Globus pallidus (tissue), 1 donor: ENCODE measurements at regions not wholly inside any gene's neighbourhood (a gene's known extent, or its start where the extent isn't known, plus 50 kb on each side); places are given as distances from the start of the nearest gene placed in this dataset.

Experiments used
- DNase-seq: peaks from one replicate; pipeline ENCODE4 v3.0.0-alpha.2; 2015; ENCODE audit warnings: low spot score

DNA sequence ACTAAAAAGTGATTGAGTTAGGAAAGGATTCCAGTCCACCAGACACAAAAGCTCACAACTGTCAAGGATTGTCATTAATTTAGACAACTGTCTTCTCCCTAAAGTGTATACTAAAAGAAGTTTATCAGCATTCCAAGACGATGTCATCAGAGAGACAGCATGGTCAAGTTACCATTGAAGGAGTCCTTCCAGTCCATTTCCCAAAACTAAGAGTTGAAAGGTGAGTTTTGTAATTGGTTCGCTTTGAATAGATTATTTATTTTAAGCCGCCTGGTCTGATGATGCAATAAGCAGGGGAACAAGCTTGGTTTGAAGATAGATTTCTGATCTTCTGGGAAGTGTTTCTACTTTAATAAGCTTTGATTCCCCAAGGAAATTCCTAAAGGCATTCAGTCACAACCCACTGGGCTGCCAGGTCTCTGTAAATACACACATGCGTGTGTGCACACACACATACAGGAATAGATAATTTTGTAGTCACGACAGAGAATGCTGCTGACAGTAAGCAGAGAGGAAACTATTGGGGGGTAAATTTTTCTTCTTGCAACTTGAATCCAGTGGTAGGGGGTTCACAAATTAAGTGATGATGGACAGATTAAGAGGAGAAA, 234.8 kb downstream of the PIK3R1 start:
- no peak for DNase-seq

DNA sequence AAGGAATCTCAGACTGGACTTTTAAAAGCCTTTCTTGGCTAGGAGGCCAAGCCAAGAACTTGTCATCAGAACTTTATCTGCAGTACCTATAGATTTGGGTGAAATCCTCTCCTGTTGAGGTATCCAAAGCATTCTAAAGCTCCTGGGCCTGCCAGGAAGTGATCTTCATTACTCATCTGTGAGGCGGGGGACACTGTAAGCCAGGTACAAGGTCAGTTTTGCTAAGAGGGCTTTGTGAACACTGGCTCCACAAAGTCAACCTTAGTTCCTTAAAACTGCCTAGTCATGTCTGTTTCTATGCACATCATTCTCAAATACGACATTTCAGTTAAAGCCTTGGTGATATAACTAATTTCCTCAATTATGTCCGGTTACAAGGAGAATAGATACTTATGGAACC, 236.7 kb downstream of the PIK3R1 start:
- no peak for DNase-seq

DNA sequence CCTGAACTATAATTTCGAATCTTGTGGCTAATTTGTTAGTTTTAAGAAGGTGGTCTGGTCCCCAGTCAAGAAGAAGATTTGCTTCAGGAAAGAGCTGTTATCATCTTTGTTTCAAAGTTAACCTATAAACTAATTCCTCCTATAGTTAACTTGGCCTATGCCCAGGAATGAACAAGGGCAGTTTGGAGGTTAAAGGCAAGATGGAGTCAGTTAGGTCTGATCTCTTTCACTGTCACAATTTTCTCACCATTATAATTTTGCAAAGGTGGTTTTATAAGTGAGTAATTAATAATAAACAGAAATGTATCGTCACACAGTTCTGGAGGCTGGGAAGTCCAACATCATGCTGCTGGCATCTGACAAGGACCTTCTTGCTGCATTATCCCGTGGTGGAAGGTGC, 238.6 kb downstream of the PIK3R1 start:
- no peak for DNase-seq

DNA sequence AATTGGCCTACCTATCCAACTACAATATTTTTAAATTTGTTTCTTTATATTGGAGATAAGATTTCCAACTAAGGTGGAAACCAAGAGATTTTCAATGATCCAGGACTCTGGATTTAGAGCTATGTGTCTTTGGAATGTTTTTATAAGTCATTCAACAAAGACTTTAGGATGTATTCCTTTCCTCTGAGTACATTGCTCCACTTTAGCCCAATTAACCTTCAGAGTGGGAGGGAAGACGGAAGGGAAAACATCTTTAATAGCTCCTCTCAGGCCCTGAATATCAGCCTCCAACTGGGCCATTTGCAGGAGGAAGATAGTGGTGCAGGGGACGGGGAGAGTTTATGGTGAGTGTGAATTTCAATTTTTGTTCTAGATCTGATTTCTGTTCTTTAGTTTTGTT, 239.2 kb downstream of the PIK3R1 start:
- no peak for DNase-seq

DNA sequence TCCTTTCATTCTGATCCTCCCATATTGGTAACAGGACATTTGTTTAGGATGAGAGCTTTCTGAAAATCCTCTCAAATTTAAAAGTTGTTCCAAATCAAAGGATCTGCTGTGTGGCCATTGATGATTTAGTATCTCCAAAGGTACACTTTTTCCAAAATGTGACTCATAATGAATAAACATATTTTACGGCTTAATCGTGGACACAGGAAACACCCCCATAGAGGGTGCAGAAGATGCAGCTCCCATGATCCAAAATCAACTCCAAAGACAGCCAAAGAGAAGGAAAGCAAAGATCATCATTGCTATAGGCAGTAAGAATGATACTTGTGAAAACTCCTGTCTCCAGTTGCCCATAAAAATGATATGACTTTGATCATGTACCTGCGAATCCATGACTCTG, 239.7 kb downstream of the PIK3R1 start:
- no peak for DNase-seq

DNA sequence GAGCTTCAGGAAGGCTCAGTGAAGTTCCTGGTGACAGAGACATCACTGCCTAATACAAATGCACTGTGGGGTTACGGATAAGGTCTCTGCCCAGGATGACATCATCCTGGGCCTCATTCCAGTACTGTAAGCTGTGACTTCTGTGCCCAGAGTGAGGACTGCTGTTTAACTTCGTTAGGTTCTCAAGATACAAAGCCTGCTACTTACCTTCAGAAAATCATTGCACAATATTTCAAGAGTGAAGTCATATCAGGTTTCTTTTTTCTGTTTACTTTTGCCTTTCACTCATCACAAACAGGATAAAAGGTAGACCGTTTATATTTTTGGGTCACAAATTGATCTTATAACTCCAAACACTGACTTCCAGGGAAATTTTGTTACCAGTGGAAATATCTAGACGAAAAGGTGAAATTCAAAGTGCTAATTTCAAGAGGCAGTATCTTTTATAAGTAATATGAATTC, 241.2 kb downstream of the PIK3R1 start:
- DNase-seq = peak; percentile 33

DNA sequence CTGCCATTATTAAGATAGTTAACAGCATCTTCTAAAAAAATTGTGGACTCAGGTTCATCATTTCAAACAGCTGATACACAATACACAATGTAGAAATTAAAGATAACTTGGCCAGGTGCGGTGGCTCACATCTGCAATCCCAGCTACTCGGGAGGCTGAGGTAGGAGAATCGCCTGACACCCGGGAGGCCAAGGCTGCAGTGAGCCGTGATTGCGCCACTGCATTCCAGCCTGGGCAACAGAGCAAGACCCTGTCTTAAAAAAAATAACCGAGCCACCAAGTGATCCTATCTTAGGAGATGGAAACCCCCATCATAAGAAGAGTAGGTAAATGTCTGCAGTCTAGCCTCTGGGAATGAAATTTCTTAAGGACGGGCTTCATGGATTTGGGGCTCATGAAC, 241.7 kb downstream of the PIK3R1 start:
- DNase-seq = no peak

DNA sequence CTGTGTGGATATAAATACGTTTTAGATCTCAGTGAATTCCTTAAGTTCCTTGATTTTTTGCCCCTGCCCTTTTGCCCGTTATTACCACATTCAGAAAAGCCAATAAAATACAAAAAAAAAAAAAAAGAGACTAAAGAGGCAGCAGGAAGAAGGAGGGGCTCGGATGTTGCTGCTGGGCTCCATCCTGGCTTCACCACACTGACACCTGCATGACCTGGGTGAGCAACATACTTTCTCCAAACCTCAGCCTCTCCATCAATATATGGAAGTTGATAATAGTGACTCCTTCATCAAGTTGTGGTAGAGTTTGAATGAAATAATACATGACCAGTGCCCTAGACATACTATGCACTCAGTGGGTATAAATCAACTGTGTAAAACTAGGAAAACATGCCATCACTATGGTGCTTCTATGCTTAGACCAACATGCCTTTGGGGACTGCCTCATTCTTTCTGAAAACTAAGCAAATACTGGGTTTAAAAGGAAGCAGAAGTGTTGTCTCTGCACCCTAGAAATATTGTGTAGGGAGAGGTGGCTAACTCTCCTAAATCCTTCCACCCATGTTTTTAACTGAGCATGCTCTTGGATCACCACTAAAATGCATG, 243.0 kb downstream of the PIK3R1 start:
- no peak for DNase-seq

DNA sequence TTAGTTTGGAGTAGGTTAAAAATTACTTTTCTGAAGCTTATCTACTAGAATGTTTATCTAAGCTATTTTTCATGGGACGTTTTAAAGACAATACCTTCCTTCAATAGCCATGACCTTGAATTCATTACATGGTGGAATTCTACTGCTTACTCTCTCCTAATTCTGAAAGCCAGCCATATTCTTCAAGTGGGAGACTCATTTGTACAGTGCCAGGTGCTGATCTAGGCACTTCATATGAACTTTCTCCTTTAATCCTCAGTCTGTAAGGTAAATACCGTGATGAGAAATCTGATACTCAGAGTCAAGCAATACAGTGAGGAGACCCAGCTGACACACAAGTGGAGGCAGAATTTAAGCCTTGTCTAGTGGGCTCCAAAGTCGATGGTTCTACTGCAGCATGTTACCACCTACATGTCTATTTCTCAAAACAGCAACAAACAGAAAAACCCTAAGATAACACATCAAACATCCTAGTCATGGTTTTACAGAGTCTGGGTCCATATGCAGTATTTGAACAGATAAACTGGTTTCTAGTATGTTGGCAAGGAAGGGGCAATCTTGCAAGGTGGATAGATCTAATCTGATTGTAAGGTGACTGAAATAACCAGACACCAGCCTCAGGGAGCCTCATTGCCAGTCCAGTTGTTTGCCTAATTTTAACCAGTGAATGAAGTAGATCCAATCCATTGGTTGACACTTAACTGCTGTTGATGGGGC, 243.7 kb downstream of the PIK3R1 start:
- no peak for DNase-seq

DNA sequence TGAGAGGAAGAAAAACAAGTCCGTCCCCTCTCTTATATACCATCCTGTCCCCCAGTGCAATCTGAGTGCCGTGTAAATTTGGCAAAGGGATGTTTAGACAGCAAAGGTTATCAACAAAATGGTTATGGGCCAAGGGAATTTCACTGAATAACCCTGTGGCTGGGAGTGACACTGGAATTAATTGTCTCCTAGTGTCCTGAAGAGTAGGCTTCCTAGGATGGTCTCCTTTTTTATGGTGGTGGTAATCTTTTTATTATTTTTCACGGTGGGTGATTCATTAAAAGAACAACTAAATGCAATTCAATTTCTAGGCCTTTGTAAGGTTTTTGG, 244.2 kb downstream of the PIK3R1 start:
- no peak for DNase-seq

DNA sequence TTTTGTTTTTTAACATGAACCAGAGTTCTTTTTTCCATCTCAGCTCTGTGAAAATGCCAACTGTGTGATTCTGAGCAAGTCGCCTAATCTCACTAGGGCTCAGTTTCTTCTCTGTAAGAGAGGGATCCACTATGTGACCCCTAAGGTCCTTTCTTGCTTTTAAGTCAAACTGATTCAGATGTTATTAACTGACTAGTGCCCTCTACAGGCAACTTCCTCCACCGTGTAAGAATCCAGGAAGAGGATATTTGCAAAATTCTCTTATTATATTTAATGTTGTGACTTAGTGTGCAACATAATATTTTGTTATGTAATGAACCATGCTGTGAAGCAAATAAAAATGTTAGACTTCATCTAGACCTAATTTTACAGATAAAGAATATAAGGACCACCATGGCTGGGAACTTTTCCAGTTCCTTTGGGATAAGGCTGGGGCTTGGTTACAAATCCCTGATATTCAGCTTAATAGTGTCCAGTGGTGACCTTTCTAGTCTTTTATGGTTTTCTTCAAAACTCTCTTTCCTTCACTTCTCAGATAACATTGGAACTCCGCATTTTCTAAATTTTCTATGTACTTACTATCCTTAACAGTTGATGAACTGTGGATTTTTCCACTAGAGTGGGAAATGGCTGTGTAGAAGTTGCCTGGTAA, 244.7 kb downstream of the PIK3R1 start:
- DNase-seq = peak; percentile 61

DNA sequence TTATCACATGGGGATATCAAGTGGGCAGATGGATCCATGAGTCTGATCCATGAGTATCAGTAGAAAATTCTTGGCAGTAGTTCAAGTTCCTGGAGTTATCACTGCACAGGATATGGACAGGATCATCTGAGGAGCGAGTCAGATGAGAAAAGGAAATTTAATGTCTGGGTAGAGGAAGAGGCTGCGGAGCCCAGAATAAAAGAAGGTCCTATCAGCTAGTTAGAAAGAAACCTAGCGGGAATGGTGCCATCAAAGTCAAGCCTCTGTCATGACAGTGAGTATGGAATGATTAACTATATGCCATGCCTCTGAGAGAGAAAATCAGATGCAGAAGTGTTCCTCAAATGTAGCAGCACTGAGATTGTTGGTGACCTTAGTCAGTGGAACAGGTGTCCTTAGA, 248.1 kb downstream of the PIK3R1 start:
- DNase-seq = no peak

DNA sequence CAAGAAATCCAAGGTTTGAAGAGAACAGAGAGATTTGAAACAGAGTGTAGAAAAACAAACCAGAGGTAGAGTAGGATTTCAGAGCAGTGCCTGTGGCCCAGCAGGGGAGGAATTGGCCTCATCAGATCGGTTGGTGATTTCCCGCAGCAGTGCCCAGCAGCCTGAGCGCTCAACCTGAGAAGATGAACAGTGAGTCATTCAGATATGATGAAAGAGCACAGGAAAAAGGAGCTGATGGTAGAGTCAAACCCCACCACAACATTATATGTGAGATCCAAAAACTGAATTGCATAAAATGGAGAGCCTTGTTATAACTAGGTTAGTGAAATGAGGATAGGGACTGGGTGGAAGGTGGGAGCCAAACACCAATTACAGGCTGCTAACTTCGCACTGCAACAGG, 248.9 kb downstream of the PIK3R1 start:
- DNase-seq = no peak

DNA sequence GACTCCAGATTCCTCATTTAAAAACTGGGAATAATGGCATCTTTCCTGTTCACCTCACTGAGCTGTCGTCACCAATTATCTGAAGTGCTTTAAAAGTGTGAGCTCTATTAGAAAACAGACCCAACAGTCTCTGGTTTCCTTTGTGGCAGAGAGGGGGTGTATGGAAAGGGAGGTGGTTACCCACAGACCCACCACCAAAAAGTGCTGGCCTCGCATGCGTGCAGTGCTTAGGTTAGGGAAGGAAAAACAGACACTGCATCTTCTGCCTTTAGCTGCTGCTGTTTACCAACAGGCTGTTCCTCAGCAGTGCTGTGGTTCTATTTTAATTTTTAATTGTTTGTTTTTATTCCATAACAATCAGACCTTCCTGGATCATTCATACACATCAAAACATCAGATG, 249.6 kb downstream of the PIK3R1 start:
- no peak for DNase-seq

DNA sequence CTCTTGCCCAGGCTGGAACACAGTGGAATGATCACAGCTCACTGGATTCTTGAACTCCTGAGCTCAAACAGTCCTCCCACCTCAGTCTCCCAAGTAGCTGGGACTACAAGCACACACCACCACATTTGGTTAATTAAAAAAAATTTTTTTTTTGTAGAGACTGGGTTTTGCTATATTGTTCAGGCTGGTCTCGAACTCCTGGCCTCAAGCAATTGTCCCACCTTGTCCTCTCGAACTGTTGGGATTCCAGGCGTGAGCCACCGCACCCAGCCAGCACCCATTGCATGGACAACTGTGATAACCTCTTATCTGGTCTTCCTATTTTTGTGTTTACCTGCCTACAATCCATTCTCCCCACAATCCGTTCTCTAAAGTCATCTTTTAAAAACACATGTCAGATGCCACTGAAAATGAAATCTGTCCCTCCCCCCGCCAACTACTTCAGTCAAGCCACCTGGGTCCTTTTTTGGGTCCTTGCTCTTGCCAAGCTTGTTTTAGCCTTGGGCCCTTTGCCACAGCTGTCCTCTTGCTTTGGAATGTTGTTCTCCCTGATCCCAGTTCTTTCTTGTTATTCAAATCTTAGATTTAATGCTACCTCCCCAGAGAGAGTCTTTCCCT, 250.5 kb downstream of the PIK3R1 start:
- no peak for DNase-seq

DNA sequence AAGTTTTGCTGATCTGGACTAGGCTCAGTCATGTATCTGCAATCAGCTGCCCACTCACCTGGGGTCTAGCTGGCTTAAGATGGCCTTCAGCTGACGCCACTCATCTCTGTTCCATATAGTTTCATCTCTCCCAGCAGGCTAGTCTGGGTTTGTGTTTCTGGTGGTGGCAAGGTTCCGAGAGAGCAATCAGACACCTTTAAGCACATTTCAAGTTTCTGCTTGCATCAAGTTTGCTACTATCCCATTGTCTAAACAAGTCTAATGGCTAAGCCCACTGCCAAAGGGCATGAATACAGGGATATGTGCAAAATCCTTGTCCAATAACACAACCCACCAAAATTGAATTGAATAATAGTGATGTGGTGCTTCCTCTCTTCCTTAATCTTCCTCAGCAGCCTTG, 251.7 kb downstream of the PIK3R1 start:
- no peak for DNase-seq

DNA sequence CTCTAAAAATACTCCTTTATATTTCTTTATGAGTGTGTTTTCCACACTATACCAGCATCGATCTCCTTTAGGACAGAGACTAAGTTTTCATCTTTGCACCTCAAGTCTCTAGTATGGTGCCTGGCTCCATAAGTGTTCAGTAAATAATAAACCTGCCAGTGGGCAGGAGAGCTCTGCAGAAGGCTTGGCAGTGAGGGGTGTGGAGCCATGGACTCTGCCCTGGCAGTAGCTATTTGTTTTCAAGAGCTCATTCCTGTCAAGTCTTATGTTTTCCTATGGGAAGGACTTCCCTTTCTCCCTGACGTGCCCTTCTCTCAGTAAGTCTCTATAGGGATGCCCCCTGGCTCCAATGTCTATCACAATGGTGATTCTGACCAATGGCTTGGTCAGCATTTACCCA, 252.2 kb downstream of the PIK3R1 start:
- no peak for DNase-seq

DNA sequence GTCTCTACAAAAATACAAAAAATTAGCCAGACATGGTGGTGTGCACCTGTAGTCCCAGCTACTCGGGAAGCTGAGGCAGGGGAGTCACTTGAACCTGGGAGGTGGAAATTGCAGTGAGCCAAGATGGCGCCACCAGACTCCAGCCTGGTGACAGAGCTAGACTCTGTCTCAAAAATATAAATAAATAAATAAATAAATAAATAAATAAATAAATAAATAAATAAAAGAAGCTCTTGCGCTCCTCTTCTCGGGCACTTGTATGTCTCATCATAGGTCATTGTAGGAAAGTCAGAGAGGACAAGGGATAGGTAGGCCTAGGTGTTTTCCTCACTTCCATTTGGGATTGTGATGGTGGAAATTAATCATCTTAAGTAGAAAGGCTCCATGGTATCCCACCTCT, 252.8 kb downstream of the PIK3R1 start:
- DNase-seq = no peak

DNA sequence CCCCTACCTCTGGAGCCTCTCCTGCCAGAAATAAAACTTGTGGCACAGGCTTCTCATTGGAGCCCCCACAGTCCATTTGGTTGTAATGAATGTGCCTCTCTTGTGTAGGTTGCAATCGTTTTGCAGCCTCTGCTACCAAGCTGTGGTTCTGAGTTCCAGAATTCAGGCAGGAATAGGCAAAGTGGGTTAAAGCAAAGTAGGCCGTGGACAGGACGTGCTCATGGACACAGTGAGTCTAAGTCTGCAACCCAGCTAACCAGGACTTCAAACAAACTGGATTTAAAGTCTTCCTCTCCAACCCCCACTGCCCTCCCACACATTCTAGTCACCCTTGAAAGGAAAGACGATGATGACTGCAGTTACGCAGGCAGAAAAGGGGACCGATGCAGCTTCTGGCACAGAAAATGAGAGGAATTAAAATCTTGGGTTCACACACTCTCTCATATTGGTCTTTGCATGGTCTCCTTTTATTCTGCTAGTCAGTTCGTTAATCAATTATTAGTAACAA, 260.0 kb downstream of the PIK3R1 start:
- no peak for DNase-seq

DNA sequence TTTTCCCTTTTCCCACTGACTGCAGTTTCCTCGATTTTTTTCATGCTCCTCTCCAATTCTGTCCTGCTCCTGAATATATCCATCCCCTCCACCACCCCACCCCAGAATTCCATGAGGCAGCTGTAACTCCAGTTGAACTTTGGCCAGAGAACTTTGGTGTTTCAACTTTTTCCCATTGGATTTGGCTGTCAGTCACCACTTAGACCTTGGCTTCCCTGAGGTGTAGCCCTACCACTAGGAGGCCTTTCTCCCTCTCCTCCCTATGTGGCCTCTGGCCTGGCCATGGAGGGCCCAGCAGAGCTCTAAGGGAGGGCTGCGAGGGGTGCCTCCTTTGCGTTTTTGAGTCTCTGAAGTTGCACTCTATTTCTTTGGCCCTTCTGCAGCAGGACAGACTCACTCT, 261.3 kb downstream of the PIK3R1 start:
- no peak for DNase-seq

DNA sequence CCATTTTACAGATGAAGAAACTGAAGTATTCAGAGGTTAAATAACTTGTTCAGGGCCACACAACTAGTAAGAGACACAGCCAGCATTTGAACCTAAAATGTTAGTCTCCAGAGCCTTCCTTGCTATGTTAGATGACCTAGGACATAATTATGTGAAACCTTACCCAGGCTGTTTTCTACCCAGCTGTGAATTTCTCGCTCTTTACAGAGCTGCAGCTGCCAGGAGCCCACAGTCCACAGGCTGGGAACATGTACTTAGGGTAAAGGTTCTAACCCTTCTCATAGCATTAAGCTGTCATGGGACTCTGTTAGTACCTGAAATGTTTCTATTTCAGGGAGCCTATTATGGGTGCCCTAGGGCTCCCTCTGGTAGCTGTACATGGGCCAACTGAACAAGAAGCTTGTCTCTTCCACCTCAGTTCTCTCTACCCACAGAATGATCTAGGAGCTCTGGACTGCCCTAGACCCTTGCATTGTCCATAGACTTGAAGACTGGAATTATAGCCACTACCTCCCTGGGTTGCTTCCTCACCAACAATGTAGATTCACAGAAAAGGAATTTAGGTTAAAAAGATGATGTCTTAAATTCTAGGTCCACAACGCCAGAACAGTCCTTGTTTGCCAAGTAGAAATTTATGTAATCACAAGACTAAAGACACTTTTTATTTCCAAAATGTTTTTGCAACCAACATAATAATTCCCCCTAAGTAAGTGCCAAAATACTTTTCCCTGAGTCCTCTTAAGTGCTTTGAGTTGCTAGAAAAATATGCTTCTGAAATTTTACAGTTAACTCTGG, 262.9 kb downstream of the PIK3R1 start:
- DNase-seq = no peak

DNA sequence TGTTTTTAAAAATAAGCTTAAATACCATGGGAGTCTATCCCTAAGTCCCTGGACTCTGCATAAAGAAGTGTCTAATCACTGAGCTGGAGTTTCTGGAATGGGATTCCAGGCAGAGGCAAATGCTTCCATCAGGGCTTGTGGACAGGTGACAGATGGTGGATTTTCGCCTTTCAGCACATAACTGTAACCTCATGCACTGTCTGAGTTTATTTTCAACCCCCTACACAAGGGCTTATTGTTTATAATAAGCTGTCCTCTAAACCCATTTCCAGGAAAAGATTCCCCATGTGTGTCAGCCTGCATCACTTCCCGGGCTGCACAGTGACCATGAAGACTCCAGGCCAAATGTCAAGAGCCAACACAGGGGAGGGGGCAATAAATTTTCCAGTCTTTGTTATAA, 264.0 kb downstream of the PIK3R1 start:
- DNase-seq = no peak
